OCI-LY3 (cell line): ENCODE measurements at regions not wholly inside any gene's neighbourhood (a gene's known extent, or its start where the extent isn't known, plus 50 kb on each side); places are given as distances from the start of the nearest gene placed in this dataset.

Experiments used
- EZH2phosphoT487 ChIP-seq: fragments of 200-600 bp; shearing (Covaris generic); IDR thresholded peaks from 2 replicates; pipeline ENCODE4 v1.6.1; 2018; ENCODE audit warnings: antibody characterized with exemption, mixed run types, low read depth
- TF ChIP-seq, protein P1 (sequence below): fragments of 200-600, 300-600 bp; sonication (generic); IDR thresholded peaks from 2 replicates; pipeline ENCODE4 v1.5.1; 2014; ENCODE audit warnings: antibody characterized with exemption, low read length, low read depth

- TF ChIP-seq, protein P1, sequence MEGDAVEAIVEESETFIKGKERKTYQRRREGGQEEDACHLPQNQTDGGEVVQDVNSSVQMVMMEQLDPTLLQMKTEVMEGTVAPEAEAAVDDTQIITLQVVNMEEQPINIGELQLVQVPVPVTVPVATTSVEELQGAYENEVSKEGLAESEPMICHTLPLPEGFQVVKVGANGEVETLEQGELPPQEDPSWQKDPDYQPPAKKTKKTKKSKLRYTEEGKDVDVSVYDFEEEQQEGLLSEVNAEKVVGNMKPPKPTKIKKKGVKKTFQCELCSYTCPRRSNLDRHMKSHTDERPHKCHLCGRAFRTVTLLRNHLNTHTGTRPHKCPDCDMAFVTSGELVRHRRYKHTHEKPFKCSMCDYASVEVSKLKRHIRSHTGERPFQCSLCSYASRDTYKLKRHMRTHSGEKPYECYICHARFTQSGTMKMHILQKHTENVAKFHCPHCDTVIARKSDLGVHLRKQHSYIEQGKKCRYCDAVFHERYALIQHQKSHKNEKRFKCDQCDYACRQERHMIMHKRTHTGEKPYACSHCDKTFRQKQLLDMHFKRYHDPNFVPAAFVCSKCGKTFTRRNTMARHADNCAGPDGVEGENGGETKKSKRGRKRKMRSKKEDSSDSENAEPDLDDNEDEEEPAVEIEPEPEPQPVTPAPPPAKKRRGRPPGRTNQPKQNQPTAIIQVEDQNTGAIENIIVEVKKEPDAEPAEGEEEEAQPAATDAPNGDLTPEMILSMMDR = no peak
- TF ChIP-seq EZH2phosphoT487 = no peak
Observed at GRCh38 chr16:52827456-52827855, 225.2 kb downstream of the CHD9NB start.
